SK-N-MC (cell line): ENCODE measurements at regions not wholly inside any gene's neighbourhood (a gene's known extent, or its start where the extent isn't known, plus 50 kb on each side); places are given as distances from the start of the nearest gene placed in this dataset.
"Not testable (repeated sequence)": the region's sequence is repeated elsewhere in the genome, so short reads cannot be mapped to it uniquely, and the experiment has no call there.

ENCODE experiments used
- DNase-seq: peaks from one replicate; pipeline ENCODE4 v3.0.0-alpha.2; 2011; ENCODE audit warnings: low read depth, low spot score
- H3K27ac ChIP-seq: fragments of 200-600 bp; sonication (generic); 2 replicates; pipeline ENCODE4 v1.5.1; 2016; ENCODE audit warnings: mixed run types
- H3K36me3 ChIP-seq: fragments of 200-600 bp; sonication (generic); 2 replicates; pipeline ENCODE4 v1.6.1; 2017; ENCODE audit warnings: antibody characterized with exemption, low read length, mixed read lengths; ENCODE audit not compliant: insufficient read depth
- H3K4me3 ChIP-seq: fragments of 200-600 bp; sonication (generic); 2 replicates; pipeline ENCODE4 v1.5.1; 2016
- H3K9ac ChIP-seq: fragments of 200-600 bp; sonication (generic); 2 replicates; pipeline ENCODE4 v1.8.0; 2017; ENCODE audit warnings: mixed run types, mixed read lengths; ENCODE audit not compliant: insufficient read length
- H3K9me3 ChIP-seq: fragments of 200-600 bp; sonication (generic); 2 replicates; pipeline ENCODE4 v1.6.1; 2017; ENCODE audit warnings: low read depth, mild to moderate bottlenecking, antibody characterized with exemption, low read length, moderate library complexity, mixed read lengths

GRCh38 chr4:118465831-118466230 lies 113.0 kb upstream of the PRSS12 start:
- DNase-seq = not testable (repeated sequence)

DNA sequence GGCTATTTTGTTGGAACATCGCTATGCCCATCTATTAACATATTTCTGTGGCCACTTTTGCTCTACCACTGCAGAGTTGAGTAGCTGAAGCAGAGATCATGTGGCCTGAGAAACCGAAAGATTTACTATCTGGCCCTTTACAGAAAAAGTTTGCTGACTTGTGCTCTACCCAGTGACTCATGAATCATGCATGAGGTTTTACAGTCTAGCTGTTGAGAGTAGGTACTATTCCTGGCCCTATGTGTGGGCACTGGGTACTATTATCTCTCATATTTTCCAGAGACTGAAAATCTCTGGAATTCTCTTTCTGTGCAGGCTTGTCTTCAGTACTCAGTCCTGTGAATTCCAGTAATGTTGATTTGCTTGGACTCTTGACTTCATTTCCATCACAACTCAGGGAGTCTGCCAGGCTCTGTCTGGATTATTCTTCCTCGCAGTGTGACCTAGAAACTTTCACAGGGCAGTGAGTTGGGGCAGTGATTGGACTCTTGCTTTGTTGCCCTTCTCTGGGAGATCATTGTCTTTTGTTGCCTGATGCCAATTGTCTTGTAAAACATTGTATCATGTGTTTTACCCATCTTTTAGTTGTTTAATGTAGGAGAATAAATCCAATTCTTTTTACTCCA lies 121.3 kb upstream of the PRSS12 start:
- DNase-seq, H3K27ac ChIP-seq, H3K36me3 ChIP-seq, H3K9me3 ChIP-seq, H3K4me3 ChIP-seq, H3K9ac ChIP-seq: not testable (repeated sequence)

More at GRCh38 chr4:118465831-118466230, 113.0 kb upstream of the PRSS12 start:
- not testable (repeated sequence) for H3K36me3 ChIP-seq, H3K9ac ChIP-seq, H3K27ac ChIP-seq, H3K4me3 ChIP-seq, H3K9me3 ChIP-seq

- not testable (repeated sequence) for H3K9ac ChIP-seq, H3K27ac ChIP-seq, H3K36me3 ChIP-seq, H3K9me3 ChIP-seq, H3K4me3 ChIP-seq, DNase-seq
Observed at GRCh38 chr4:118474771-118475170, 122.0 kb upstream of the PRSS12 start.

DNA sequence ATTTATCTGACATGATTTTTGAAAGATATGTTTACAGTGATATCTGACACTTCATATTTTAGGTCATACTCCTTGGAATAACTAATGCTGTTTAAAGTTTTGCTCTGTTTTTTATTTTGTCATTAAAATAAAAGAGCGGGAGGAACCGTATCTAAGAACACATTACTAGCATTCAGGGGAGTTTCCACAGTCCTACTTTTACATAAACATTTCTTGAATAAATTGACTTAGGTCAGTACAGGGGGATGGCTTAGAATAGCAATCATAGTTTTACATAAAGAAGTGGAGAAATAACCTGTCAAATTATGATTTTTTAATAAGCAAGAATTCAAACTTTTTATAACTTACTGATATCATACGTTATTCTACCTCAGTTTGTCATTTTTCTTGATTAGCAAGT lies 123.1 kb upstream of the PRSS12 start:
- not testable (repeated sequence) for H3K27ac ChIP-seq, H3K9ac ChIP-seq, DNase-seq

DNA sequence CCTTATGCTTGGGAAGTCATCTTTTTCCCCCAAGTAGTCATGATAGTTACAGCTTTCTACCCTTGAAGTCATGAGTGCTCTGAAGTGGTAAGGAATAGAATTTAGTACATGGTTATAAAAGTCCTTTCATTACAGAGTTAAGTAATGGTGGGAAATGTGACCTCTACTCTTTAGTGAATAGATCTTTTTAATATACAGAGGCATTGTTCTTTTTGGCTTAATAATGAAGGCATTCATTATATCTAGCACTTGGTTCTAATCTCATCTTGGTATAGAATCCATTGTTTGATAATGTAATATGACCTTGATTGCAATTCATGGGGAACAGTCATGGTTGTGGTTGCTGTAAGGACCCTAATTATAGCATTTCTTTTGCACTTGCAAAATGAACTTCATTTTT lies 125.0 kb upstream of the PRSS12 start:
- H3K9me3 ChIP-seq, H3K9ac ChIP-seq, H3K4me3 ChIP-seq, DNase-seq, H3K36me3 ChIP-seq, H3K27ac ChIP-seq: not testable (repeated sequence)

More for the DNA sequence above, 123.1 kb upstream of the PRSS12 start:
- not testable (repeated sequence) for H3K9me3 ChIP-seq, H3K36me3 ChIP-seq, H3K4me3 ChIP-seq

GRCh38 chr4:118485801-118486314 lies 133.1 kb upstream of the PRSS12 start:
- not testable (repeated sequence) for DNase-seq, H3K4me3 ChIP-seq, H3K9me3 ChIP-seq, H3K36me3 ChIP-seq, H3K27ac ChIP-seq, H3K9ac ChIP-seq

- H3K27ac ChIP-seq, H3K4me3 ChIP-seq, H3K9ac ChIP-seq, H3K36me3 ChIP-seq, H3K9me3 ChIP-seq, DNase-seq: not testable (repeated sequence)
Observed at GRCh38 chr4:118492963-118493362, 140.2 kb upstream of the PRSS12 start.

DNA sequence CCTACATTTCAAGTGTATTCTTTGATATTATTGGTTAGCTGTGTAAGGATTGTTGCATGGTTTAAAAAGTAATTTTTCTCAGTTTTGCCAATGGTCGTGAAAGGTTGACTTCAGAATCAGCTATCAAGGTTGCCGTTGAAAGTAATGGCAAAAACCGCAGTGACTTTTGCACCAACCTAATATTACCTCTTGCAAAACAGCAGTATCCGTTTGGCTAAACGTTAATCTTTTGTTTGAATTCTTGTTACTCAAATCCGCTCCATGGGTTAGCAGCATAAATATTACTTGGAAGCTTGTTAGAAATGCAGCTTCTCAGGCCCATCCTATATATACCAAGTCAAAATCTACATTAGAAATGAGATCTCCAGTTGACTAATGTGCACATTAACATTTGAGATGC lies 141.6 kb upstream of the PRSS12 start:
- not testable (repeated sequence) for H3K27ac ChIP-seq, DNase-seq, H3K36me3 ChIP-seq, H3K9me3 ChIP-seq, H3K4me3 ChIP-seq, H3K9ac ChIP-seq

DNA sequence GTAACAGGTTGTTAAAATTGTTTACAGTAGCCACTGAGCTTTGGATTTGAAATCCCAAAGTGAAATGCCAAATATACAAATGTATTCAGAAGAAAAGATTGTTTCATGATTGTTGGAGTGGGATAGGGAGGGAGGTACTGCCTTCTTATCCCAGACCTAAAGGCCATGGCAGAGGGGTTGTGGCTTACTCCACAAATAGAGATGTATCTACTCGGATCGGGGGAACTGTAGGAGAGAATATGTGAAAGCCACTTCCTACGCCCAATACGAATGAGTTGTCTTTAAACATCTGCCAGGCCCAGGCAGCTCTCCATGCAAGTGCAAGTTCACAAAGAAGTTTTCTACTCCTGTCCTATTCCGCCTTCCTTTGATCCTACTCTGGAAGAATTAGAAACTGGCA lies 150.2 kb upstream of the PRSS12 start:
- not testable (repeated sequence) for H3K36me3 ChIP-seq, H3K4me3 ChIP-seq, DNase-seq, H3K9me3 ChIP-seq, H3K27ac ChIP-seq, H3K9ac ChIP-seq

DNA sequence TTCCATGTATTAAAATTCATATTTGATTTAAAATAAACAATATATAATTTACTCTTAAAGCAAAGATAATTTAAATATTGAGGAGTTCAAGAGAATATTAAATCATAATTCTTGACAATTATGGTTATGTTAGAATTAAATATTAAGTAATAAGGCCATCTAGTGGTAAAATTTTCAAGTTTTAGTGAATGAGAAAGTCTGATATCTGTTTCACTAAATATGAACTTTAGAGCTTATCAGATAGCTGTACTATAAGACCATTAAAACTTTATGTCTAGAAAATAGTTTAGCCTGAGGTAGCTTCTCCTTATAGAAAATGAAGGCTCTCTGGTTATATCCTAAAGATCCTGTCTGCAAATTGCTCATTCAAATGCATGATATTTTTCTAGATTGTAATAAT lies 152.1 kb upstream of the PRSS12 start:
- H3K4me3 ChIP-seq, H3K9ac ChIP-seq, DNase-seq, H3K27ac ChIP-seq, H3K9me3 ChIP-seq, H3K36me3 ChIP-seq: not testable (repeated sequence)

DNA sequence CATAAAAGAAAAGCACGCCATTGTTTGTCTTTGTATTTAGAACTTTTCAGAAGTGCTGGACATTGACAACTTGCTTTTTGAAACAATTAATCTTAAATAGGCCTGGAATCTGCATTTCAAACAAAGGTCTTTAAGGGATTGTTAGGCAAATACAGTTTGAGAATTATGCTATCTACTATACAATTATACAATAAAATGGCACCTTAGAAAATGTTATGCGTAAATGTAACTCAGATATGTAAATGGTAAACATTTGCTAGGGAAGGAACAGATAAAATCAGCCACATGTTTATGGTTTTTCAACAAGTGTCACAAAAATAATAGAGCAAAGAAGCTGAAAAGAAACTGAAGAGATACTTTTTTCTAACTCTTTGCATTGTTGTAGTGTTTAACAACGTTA lies 152.7 kb upstream of the PRSS12 start:
- not testable (repeated sequence) for H3K9me3 ChIP-seq, H3K9ac ChIP-seq, H3K27ac ChIP-seq, H3K36me3 ChIP-seq, DNase-seq, H3K4me3 ChIP-seq

- H3K4me3 ChIP-seq, H3K27ac ChIP-seq, H3K36me3 ChIP-seq, H3K9ac ChIP-seq, H3K9me3 ChIP-seq, DNase-seq: not testable (repeated sequence)
Observed at GRCh38 chr4:118512870-118513269, 160.1 kb upstream of the PRSS12 start.

GRCh38 chr4:118514332-118514731 lies 161.5 kb upstream of the PRSS12 start:
- not testable (repeated sequence) for H3K27ac ChIP-seq, H3K36me3 ChIP-seq, H3K4me3 ChIP-seq, DNase-seq, H3K9ac ChIP-seq, H3K9me3 ChIP-seq

GRCh38 chr4:118516107-118516506 lies 163.3 kb upstream of the PRSS12 start:
- H3K4me3 ChIP-seq, H3K27ac ChIP-seq, H3K9me3 ChIP-seq, DNase-seq, H3K9ac ChIP-seq, H3K36me3 ChIP-seq: not testable (repeated sequence)

- H3K4me3 ChIP-seq, H3K36me3 ChIP-seq, H3K9me3 ChIP-seq, H3K9ac ChIP-seq, DNase-seq, H3K27ac ChIP-seq: not testable (repeated sequence)
Observed at GRCh38 chr4:118530107-118530506, 155.1 kb upstream of the METTL14 start.
